C4-2B (cell line): ENCODE measurements at regions not wholly inside any gene's neighbourhood (a gene's known extent, or its start where the extent isn't known, plus 50 kb on each side); places are given as distances from the start of the nearest gene placed in this dataset.

Experiments used
- H3K27ac ChIP-seq: fragments of 450-650 bp; 2 replicates; pipeline ENCODE4 v1.5.1; 2017
- ZFX ChIP-seq: fragments of 450-650 bp; IDR thresholded peaks from 2 replicates; pipeline ENCODE4 v1.6.1; 2017
- TF ChIP-seq, protein P1 (sequence below): fragments of 450-650 bp; conservative IDR thresholded peaks from 2 replicates; pipeline ENCODE4 v1.5.1; 2017; ENCODE audit warnings: mild to moderate bottlenecking

DNA sequence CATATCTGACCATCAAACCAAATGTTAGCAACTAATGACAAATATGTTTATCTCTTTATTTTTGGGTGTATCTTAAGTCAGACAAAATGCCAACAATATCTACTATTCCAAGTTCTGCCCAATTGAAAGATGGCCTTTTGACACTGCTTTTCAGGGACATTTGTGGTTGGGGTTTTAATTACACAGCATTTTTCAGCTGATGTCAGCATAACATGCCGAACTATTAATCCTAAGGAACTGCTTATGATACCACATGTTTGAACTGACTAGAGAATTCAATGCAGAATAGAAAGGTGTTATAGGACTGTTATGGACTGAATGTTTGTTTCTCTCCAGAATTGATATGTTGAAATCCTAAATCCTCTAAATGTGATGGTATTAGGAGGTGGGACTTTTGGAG, 445.1 kb downstream of the TMA16 start:
- TF ChIP-seq ZFX: no peak
- TF ChIP-seq, protein P1, sequence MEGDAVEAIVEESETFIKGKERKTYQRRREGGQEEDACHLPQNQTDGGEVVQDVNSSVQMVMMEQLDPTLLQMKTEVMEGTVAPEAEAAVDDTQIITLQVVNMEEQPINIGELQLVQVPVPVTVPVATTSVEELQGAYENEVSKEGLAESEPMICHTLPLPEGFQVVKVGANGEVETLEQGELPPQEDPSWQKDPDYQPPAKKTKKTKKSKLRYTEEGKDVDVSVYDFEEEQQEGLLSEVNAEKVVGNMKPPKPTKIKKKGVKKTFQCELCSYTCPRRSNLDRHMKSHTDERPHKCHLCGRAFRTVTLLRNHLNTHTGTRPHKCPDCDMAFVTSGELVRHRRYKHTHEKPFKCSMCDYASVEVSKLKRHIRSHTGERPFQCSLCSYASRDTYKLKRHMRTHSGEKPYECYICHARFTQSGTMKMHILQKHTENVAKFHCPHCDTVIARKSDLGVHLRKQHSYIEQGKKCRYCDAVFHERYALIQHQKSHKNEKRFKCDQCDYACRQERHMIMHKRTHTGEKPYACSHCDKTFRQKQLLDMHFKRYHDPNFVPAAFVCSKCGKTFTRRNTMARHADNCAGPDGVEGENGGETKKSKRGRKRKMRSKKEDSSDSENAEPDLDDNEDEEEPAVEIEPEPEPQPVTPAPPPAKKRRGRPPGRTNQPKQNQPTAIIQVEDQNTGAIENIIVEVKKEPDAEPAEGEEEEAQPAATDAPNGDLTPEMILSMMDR: no peak
- no peak overlapping the region for H3K27ac ChIP-seq

DNA sequence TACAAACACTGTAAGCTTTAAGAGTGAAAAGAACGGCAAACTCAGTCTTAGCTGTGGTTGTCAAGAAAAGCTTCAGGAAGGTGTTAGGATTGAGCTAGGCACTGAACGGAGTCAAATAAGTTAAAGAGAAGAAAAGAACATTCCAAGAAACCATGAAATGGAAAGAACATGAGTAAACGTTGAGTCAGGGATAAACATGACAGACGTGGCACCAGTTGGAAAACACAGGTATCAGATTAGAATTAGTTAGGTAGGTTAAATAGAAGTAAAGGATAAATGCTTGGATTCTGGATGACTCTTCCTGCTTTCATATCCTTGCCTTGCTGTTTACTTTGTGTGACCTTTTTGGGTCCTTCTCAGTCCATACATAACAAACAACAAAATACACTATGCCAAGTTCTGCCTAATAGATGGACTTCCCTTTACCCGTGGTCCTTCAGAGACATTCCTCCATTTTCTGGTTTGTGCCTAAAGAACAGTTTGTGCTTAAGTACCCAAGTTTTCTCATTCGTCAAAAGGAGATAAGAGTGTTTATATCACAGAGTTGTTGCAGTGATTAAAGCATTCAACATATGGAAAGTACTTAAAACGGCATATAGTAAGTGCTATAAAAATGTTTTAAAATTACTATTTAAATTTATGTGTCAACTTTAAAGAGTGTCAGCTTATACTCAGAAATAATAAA, 446.9 kb downstream of the TMA16 start:
- TF ChIP-seq, protein P1: no peak
- no peak for TF ChIP-seq ZFX
- H3K27ac ChIP-seq: no peak overlapping the region

DNA sequence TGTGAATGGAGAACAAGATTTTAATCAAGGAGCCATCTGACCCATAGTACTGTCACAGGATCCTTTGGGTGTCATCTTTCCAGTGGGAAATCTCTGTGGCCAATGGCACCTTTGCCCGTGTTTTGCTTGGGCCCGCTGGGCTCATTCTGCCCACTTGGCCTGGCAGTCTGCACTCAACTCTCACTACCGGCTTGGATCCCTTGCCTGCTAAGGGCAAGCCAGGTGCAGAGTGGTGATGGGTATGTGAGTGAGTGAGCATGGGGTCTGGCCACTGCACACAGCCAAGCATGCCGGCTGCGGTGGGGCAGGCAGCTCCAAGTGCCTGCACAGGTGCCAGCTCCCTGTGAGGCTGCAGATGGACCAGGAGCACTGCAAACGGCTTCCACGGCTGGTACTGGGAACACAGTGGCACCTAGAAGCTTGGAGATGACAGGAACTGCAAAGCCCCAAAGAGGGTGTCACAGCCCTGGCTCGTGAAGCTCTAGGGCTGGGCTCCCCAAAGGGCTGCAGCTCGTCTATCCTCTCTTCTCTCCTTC, 454.5 kb downstream of the TMA16 start:
- no peak overlapping the region for H3K27ac ChIP-seq
- TF ChIP-seq, protein P1: no peak
- TF ChIP-seq ZFX: no peak

DNA sequence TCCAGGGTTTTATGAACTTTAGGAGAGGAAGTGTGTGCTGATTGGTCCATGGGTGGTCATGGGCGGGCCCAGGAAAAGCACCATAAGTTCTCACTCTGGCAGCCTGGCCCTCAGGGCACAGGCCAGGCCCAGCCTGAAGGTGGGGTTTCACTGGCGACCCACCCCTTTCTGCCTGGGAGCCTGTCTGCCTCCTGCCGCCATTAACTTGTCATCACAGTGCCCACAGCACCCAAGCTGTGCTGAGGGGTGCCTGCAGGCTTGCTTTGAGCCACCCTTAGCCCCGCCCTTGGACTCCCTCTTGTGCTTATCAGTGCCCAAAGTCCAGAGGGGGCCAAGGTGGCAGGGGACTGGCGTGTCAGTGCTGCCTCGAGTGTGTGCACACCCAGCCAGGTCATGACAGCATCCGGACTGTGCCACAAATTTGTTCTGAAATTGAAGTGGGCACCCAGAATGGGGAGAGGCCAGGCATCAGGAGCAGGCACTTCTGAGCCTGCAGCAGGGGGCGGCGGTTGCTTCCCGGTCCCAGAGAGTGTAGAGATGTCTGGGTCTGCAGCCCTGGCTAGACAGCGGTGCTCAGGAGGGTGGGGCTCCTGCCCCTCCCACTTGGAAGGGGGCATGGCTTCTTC, 455.6 kb downstream of the TMA16 start:
- no peak overlapping the region for H3K27ac ChIP-seq
- no peak for TF ChIP-seq ZFX
- TF ChIP-seq, protein P1: no peak

DNA sequence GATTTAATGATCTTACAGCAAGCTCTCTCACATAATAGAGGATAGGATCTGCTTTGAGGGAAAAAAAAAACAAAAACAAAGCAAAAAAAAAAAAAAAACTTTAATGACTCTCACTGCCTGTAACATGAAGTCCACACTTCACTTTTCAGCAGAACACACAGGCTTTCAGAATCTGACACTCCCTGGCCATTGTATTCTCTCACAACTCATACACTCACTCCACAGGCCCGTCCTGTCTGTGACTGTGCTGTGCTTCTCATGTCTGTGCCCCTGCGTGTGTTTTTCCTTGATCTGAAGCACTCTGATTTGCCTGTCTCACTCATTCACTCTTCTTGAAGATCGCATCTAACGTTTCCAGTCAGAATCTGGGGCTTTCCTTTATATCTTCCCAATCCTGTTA, 460.8 kb downstream of the TMA16 start:
- no peak for TF ChIP-seq ZFX
- TF ChIP-seq, protein P1: no peak
- H3K27ac ChIP-seq: no peak overlapping the region

DNA sequence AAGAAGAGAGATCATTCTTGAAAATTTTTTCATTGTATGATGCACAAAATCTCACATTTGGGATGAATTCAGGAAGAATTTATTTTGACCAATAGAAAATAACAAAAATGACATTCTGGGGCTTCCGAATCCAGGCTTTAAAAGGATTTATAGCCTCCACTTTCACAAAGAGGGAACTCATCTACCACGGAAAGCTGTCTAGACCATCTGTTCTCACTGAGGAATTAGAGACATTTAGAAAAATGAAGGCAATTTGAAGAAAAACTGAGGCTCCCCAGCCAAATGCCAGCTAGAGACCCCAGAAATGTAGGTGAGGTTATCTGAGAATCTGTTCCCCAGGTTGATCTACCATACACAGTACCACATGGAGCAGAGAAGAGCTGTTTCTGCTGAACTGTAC, 464.3 kb downstream of the TMA16 start:
- TF ChIP-seq, protein P1: no peak
- no peak for TF ChIP-seq ZFX
- no peak overlapping the region for H3K27ac ChIP-seq

DNA sequence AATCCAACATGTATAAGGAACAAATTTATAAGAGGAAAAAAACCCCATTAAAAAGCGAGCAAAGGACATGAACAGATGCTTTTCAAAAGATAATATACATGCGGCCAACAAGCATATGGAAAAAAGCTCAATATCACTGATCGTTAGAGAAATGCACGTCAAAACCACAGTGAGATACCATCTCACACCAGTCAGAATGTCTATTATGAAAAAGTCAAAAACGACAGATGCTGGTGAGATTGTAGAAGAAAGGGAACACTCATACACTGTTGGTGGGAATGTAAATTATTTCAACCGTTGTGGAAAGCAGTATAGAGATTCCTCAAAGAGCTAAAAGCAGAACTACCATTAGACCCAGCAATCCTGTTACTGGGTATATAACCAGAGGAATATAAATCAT, 465.4 kb downstream of the TMA16 start:
- H3K27ac ChIP-seq: no peak overlapping the region
- no peak for TF ChIP-seq ZFX
- TF ChIP-seq, protein P1: no peak
